ENCODE measurements at regions not wholly inside any gene's neighbourhood (a gene's known extent, or its start where the extent isn't known, plus 50 kb on each side); places are given as distances from the start of the nearest gene placed in this dataset.

DNA sequence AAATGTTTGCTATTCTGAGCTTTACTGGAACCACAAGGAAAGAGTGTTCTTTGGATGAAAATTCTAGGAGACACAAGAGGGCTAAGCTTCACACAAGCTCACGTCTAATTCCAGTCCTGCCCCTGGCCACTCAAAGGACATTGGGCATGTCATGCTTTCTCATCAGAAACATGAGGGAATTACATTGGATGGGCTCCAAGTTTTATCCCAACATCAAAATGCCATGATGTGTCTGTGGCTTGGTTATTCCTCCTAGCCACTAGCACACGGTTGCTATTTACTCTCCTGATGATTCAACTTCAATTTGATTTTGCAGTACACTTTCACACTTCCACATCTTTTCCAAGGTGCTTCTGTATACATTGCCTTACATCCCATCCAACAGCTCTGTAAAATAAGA is 149.6 kb upstream of the FAM9B start:
- Histone ChIP-seq H3K79me2 (ENCODE audit: control insufficient read depth in 1 of 2, insufficient read depth in 2 of 2, low read length in 2 of 2) (no peaks in the 10 kb centered on the region), H2BK120ac (replicated peaks; ENCODE audit: low read depth, low read length) (no peak overlapping the region), H4K5ac (ENCODE audit: insufficient read length, low read depth, low read length) (no peak overlapping the region), H4K20me1 (replicated peaks in 1 of 2; ENCODE audit: control insufficient read depth in 1 of 2, insufficient read depth in 2 of 2, low read length in 2 of 2) (no peaks in the 10 kb centered on the region), H3K4me2 (ENCODE audit: insufficient read depth in 1 of 2, low read depth in 2 of 2, low read length in 2 of 2) (no peak overlapping the region), H3K56ac (replicated peaks; ENCODE audit: insufficient read length, low read depth, low read length) (no peak overlapping the region), H3K27ac (ENCODE audit: low read depth, low read length) (no peak overlapping the region), H2BK15ac (ENCODE audit: low read length) (no peak overlapping the region), H2BK20ac (ENCODE audit: low read length) (no peak overlapping the region), H3K4me3 (ENCODE audit: extremely low read depth in 1 of 4, insufficient read depth in 2 of 4, low read depth in 3 of 4, low read length in 4 of 4) (no peak overlapping the region), H3K14ac (ENCODE audit: insufficient read length) (no peak overlapping the region), H2AFZ (ENCODE audit: low read length) (no peak overlapping the region), H3K4me1 (replicated peaks in 1 of 4; ENCODE audit: control insufficient read depth in 3 of 4, insufficient read depth in 4 of 4, low read length in 3 of 4) (no peaks in the 10 kb centered on the region), H3K79me1 (ENCODE audit: low read depth, low read length) (no peaks in the 10 kb centered on the region), H2BK5ac (ENCODE audit: low read depth, low read length) (no peak overlapping the region), H4K91ac (replicated peaks; ENCODE audit: insufficient read length, low read length) (no peak overlapping the region), H4K8ac (ENCODE audit: extremely low read depth, insufficient read depth, low read length) (no peak overlapping the region), H3K23me2 (ENCODE audit: low read depth, low read length) (no peaks in the 10 kb centered on the region), H3K9me3 (ENCODE audit: insufficient read depth in 2 of 2, low read depth in 1 of 2, low read length in 1 of 2) (no peaks in the 10 kb centered on the region), H3K27me3 (replicated peaks in 1 of 4; ENCODE audit: control insufficient read depth in 3 of 4, extremely low read depth in 1 of 4, insufficient read depth in 3 of 4, low read length in 3 of 4) (no peaks in the 10 kb centered on the region), H3K9ac (replicated peaks in 1 of 4; ENCODE audit: extremely low read depth in 1 of 4, low read depth in 3 of 4, low read length in 3 of 4) (no peak overlapping the region), H2AK5ac (ENCODE audit: low read depth, low read length) (no peak overlapping the region), H2BK12ac (ENCODE audit: low read depth, low read length) (no peak overlapping the region), H3K36me3 (ENCODE audit: control insufficient read depth in 2 of 4, insufficient read depth in 4 of 4, low read length in 3 of 4) (no peaks in the 10 kb centered on the region), H3K18ac (ENCODE audit: extremely low read depth, low read length) (no peak overlapping the region), H3K23ac (ENCODE audit: insufficient read length) (no peak overlapping the region), H3K4ac (replicated peaks; ENCODE audit: insufficient read length, low read depth, low read length) (no peak overlapping the region)
- DNase-seq (ENCODE audit: low read depth in 1 of 2, low spot score in 2 of 2) (no peak), FAIRE-seq (no peak)
- ChIA-PET CTCF (ENCODE audit: partially characterized antibody) (no interaction called here), POLR2A (ENCODE audit: partially characterized antibody) (no interaction called here)
- 89% methylated on average over 2 of the region's 2 CpGs; no CpG with 5 or more reads in 1 of the 2 experiments for WGBS, 2 experiments (ENCODE audit: extremely low coverage in 1 of 2, insufficient coverage in 1 of 2, insufficient read length in 1 of 2, insufficient replicate concordance in 2 of 2, low coverage in 1 of 2, low lambda C conversion rate in 2 of 2, missing lambda C conversion rate in 1 of 2)
- TF ChIP-seq EGR1 (IDR thresholded peaks at IDR 0.05; ENCODE audit: borderline replicate concordance, low read depth, low read length) (no peak), ASH2L (IDR thresholded peaks at IDR 0.05; ENCODE audit: low read length) (no peak), HDAC6 (IDR thresholded peaks at IDR 0.05; ENCODE audit: low read depth, low read length) (no peak), BCL11A (IDR thresholded peaks at IDR 0.05; ENCODE audit: low read depth in 2 of 2, low read length in 2 of 2) (no peak), TAF1 (IDR thresholded peaks at IDR 0.05; ENCODE audit: low read depth, low read length) (no peak), RNF2 (IDR thresholded peaks at IDR 0.05; ENCODE audit: borderline replicate concordance, low read depth, low read length, missing control alignments, poor library complexity, severe bottlenecking) (no peak), TBP (IDR thresholded peaks at IDR 0.05; ENCODE audit: low read depth, low read length) (no peak), CTBP2 (IDR thresholded peaks at IDR 0.05; ENCODE audit: borderline replicate concordance, insufficient read depth, insufficient read length, low read length) (no peak), BRCA1 (IDR thresholded peaks at IDR 0.05; ENCODE audit: low read depth, low read length) (no peak), KDM1A (IDR thresholded peaks at IDR 0.05; ENCODE audit: borderline replicate concordance, low read length) (no peak), RFX5 (IDR thresholded peaks at IDR 0.05; ENCODE audit: borderline replicate concordance, low read depth, low read length) (no peak), SIX5 (IDR thresholded peaks at IDR 0.05; ENCODE audit: low read depth, low read length) (no peak), CEBPB (IDR thresholded peaks at IDR 0.05; ENCODE audit: low read depth, low read length) (no peak)
